Gastrocnemius medialis (tissue), 4 donors: ENCODE measurements at regions not wholly inside any gene's neighbourhood (a gene's known extent, or its start where the extent isn't known, plus 50 kb on each side); places are given as distances from the start of the nearest gene placed in this dataset.

Experiments
- POLR2A ChIP-seq, 2 donors: fragments of 450-650 bp; IDR thresholded peaks; one replicate each; pipeline ENCODE4 v1.6.1; 2017; ENCODE audit warnings: antibody characterized with exemption in 2 of 2, mild to moderate bottlenecking in 2 of 2, moderate library complexity in 2 of 2
- TF ChIP-seq, protein P1 (sequence below), 5 experiments: fragments of 450-650 bp in 3 of 5; fragments of 200-600 bp in 2 of 5; sonication (generic) in 2 of 5; IDR thresholded peaks in 4 of 5; conservative IDR thresholded peaks in 1 of 5; 1 replicate in 4 of 5; 2 replicates in 1 of 5; pipeline ENCODE4 v1.5.1; 2016 to 2019; ENCODE audit warnings: antibody characterized with exemption in 5 of 5, mild to moderate bottlenecking in 3 of 5, moderate library complexity in 3 of 5

DNA sequence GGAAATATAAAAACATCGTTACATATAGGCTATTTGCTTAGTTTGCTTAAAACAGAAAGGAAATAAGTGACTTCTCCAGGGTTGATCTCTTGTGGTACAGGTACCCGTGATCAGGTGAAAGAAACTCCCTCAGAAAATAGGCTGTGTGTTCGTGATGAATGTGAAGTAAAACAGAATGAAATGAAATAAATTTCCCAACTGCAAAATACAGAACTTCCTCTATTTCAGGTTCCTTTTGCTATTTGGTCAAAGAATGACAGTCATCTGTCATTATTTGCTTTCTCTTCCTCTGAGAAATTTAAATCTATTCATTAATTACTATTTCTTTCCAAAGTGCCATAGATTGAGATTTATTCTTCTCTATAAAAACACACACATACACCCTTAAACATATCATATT lies 408.1 kb downstream of the FAM170A start:
- no peak for TF ChIP-seq POLR2A (IDR thresholded peaks at IDR 0.05)
- TF ChIP-seq, protein P1, sequence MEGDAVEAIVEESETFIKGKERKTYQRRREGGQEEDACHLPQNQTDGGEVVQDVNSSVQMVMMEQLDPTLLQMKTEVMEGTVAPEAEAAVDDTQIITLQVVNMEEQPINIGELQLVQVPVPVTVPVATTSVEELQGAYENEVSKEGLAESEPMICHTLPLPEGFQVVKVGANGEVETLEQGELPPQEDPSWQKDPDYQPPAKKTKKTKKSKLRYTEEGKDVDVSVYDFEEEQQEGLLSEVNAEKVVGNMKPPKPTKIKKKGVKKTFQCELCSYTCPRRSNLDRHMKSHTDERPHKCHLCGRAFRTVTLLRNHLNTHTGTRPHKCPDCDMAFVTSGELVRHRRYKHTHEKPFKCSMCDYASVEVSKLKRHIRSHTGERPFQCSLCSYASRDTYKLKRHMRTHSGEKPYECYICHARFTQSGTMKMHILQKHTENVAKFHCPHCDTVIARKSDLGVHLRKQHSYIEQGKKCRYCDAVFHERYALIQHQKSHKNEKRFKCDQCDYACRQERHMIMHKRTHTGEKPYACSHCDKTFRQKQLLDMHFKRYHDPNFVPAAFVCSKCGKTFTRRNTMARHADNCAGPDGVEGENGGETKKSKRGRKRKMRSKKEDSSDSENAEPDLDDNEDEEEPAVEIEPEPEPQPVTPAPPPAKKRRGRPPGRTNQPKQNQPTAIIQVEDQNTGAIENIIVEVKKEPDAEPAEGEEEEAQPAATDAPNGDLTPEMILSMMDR (IDR thresholded peaks at IDR 0.05 in 4 of 5, conservative IDR thresholded peaks at IDR 0.05 in 1 of 5): no peak
